Panc1 (cell line): ENCODE measurements at regions not wholly inside any gene's neighbourhood (a gene's known extent, or its start where the extent isn't known, plus 50 kb on each side); places are given as distances from the start of the nearest gene placed in this dataset.

Experiments used
- ATAC-seq: fragments of 200-7000 bp; cut with Tn5 transposase; 2 replicates; pipeline ENCODE4 v1.9.1; 2020; ENCODE audit warnings: mild to moderate bottlenecking, moderate library complexity
- BruUV-seq: library from RNA; stranded (reverse); fragments of 400-500 nt; replicated peaks from 2 replicates; lab custom pipeline; 2021; lab: Mats Ljungman, UMichigan
- CTCF ChIA-PET: fragments of 300-600 bp; sonication (Branson Sonifier 250); formaldehyde crosslinking; loops from one replicate; lab custom pipeline; 2022; ENCODE audit warnings: antibody characterized with exemption; lab: Charles Lee
- POLR2A ChIA-PET: fragments of 300-600 bp; sonication (Branson Sonifier 250); formaldehyde crosslinking; loops from one replicate; lab custom pipeline; 2022; ENCODE audit warnings: antibody characterized with exemption; lab: Charles Lee
- DNase-seq: peaks from one replicate; pipeline ENCODE4 v3.0.0-alpha.2; 2010; ENCODE audit warnings: low read depth, low spot score
- H3K27ac ChIP-seq: 2 replicates; pipeline ENCODE4 v1.5.1; 2011; ENCODE audit warnings: mild to moderate bottlenecking, low read length, inconsistent platforms
- H3K27me3 ChIP-seq: fragments of 200-500 bp; sonication (Bioruptor generic); 2 replicates; pipeline ENCODE4 v1.6.0; 2014; ENCODE audit warnings: low read length, inconsistent platforms; ENCODE audit not compliant: control insufficient read depth, insufficient read depth
- H3K36me3 ChIP-seq: fragments of 200-500 bp; sonication (Bioruptor generic); 2 replicates; pipeline ENCODE4 v1.5.1; 2014; ENCODE audit warnings: inconsistent platforms, mild to moderate bottlenecking, low read length, moderate library complexity; ENCODE audit not compliant: control insufficient read depth, insufficient read depth
- H3K4me1 ChIP-seq: 2 replicates; pipeline ENCODE4 v1.5.1; 2011; ENCODE audit warnings: inconsistent platforms, mild to moderate bottlenecking, low read length, moderate library complexity; ENCODE audit not compliant: control insufficient read depth, insufficient read depth
- H3K4me3 ChIP-seq, 2 experiments: 2 replicates each; pipeline ENCODE4 v1.5.1; 2011 to 2012; ENCODE audit warnings: low read depth in 2 of 2, low read length in 2 of 2, mild to moderate bottlenecking in 2 of 2, inconsistent platforms in 1 of 2, moderate library complexity in 1 of 2
- H3K9me3 ChIP-seq: fragments of 200-500 bp; sonication (Bioruptor generic); 2 replicates; pipeline ENCODE4 v1.5.1; 2014; ENCODE audit warnings: low read depth, mild to moderate bottlenecking, inconsistent platforms, low read length, moderate library complexity; ENCODE audit not compliant: control insufficient read depth, insufficient read depth
- CTCF ChIP-seq: fragments of 450-650 bp; IDR thresholded peaks from 2 replicates; pipeline ENCODE4 v1.5.1; 2017; ENCODE audit warnings: mild to moderate bottlenecking
- POLR2AphosphoS5 ChIP-seq: IDR thresholded peaks from 2 replicates; pipeline ENCODE4 v1.6.1; 2012; ENCODE audit warnings: mild to moderate bottlenecking, low read depth, low read length, moderate library complexity
- REST ChIP-seq, 2 experiments: IDR thresholded peaks; 2 replicates each; pipeline ENCODE4 v1.6.1; 2011 to 2012; ENCODE audit warnings: low read depth in 2 of 2, control low read depth in 1 of 2, low read length in 1 of 2, mild to moderate bottlenecking in 1 of 2, moderate library complexity in 1 of 2; ENCODE audit not compliant: insufficient read depth in 1 of 2
- SIN3A ChIP-seq: IDR thresholded peaks from 2 replicates; pipeline ENCODE4 v1.6.1; 2012; ENCODE audit warnings: low read depth, mild to moderate bottlenecking, low read length, moderate library complexity, borderline replicate concordance; ENCODE audit not compliant: insufficient read depth
- TCF7L2 ChIP-seq: IDR thresholded peaks from 2 replicates; pipeline ENCODE4 v1.6.1; 2011; ENCODE audit warnings: mild to moderate bottlenecking, low read depth, low read length, inconsistent platforms
- in situ Hi-C: cut with HindIII; loops from 2 replicates; pipeline ENCODE4 v1.10.0; 2016; ENCODE audit warnings: low sequenced_read_pairs, low pct_unique_long_range_greater_than_20kb
- intact Hi-C: fragments of 100-400 bp; cut with micrococcal nuclease; formaldehyde crosslinking; loops from one replicate; pipeline ENCODE4 v1.10.0; 2022; ENCODE audit not compliant: unreplicated experiment

- ATAC-seq (no peak), DNase-seq (no peak)
- CTCF ChIA-PET = no interaction called here
- in situ Hi-C loops = no loop called here
- no peaks in the 10 kb centered on the region for H3K36me3 ChIP-seq
- H3K4me3 ChIP-seq = no peak overlapping the region
- H3K27me3 ChIP-seq = no peaks in the 10 kb centered on the region
- POLR2A ChIA-PET = interaction anchor here (0.6 kb wide), 1 partner anchor 770 kb away, joined by 6 read pairs; no protein-coding TSS in a partner anchor
- no peak for TF ChIP-seq POLR2AphosphoS5
- TF ChIP-seq REST (IDR thresholded peaks at IDR 0.05; ENCODE audit: insufficient read depth in 1 of 2, low read depth in 2 of 2, low read length in 1 of 2) = no peak
- TF ChIP-seq SIN3A = no peak
- TF ChIP-seq CTCF = no peak
- no peak for TF ChIP-seq TCF7L2
- H3K27ac ChIP-seq = no peak overlapping the region
- intact Hi-C loops = no loop called here
- no peaks in the 10 kb centered on the region for H3K4me1 ChIP-seq
- BruUV-seq = no TSS peak
- H3K9me3 ChIP-seq = 0 out of 2 replicates have a peak, but pooled peaks cover 3% of the 10 kb centered on the region
Measured at GRCh38 chr7:9231630-9232121, 798.3 kb downstream of the NXPH1 start.

GRCh38 chr7:9240001-9240400 is 806.6 kb downstream of the NXPH1 start:
- BruUV-seq = no TSS peak
- in situ Hi-C loops = no loop called here
- Histone ChIP-seq H3K36me3 (no peaks in the 10 kb centered on the region), H3K27me3 (no peaks in the 10 kb centered on the region), H3K4me1 (no peaks in the 10 kb centered on the region), H3K4me3 (no peak overlapping the region), H3K27ac (no peak overlapping the region), H3K9me3 (0 out of 2 replicates have a peak, but pooled peaks cover 3% of the 10 kb centered on the region)
- ATAC-seq (no peak), DNase-seq (no peak)
- TF ChIP-seq TCF7L2 (no peak), CTCF (no peak), REST (IDR thresholded peaks at IDR 0.05; ENCODE audit: insufficient read depth in 1 of 2, low read depth in 2 of 2, low read length in 1 of 2) (no peak), POLR2AphosphoS5 (no peak), SIN3A (no peak)
- CTCF ChIA-PET = no interaction called here
- intact Hi-C loops = no loop called here
- POLR2A ChIA-PET = no interaction called here
